ENCODE measurements at regions not wholly inside any gene's neighbourhood (a gene's known extent, or its start where the extent isn't known, plus 50 kb on each side); places are given as distances from the start of the nearest gene placed in this dataset.

DNA sequence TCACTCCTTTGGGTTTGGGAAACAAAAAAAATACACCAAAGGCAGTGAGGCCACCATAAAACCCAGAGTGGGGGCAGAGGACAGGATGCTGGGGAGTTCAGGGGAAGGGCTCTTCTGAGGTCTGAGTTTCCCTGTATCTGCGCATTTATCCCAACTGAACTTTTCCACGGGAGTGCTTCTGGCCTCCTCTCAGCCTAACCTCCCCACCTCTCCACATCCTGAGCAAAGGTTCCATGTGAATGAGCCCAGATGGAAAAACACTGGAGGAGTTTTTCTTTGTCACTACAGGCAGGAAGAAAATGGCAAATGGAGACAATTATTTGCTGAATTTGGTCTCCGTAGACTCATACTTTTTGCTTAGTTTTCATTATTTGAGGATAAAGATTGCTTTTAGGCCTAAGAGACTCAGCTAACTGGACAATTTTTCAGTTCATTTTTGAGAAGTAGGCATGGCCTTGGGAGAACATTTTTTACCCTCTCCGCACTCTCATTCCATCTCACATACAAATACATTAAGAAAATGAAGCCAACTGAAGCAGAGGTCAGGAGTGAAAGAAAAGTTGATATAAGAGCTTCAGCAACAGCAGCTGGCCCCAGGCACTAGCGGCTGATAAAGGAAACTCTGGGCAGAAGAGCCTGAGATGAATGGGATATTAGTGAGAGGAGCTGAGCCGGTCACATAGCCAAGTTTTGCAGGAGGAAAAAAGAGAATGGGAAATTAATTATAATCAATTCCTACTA is 82.6 kb upstream of the CYP1B1 start:
- DNase-seq (ENCODE audit: low spot score in 2 of 2), result no peak
- H3K27me3 Mint-ChIP-seq, result peaks cover 17% of the 10 kb centered on the region

DNA sequence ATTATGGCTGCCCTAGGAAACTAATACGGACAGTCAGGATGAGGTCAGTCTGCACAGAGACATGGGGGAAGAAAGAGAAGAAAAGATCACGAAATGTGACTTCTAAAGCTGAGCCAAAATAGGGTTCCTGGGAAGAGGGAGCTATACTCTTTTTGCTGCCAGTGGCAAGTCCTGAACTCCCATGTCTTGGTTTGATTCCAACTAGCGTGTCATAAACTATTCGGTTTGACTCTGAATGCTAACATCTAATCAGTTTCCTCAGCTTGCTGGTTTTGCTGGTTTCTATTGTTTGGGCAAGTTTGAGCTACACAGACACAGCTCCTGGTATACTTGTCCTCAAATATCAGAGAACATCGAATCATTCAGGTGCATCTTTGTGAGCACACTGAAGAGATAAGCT is 80.5 kb upstream of the CYP1B1 start:
- no peak overlapping the region for H3K4me3 Mint-ChIP-seq
- ATAC-seq (ENCODE audit: low read depth) (no peak), DNase-seq (ENCODE audit: low spot score in 2 of 2) (no peak)
- H3K36me3 Mint-ChIP-seq, result no peaks in the 10 kb centered on the region
- no peaks in the 10 kb centered on the region for H3K9me3 Mint-ChIP-seq
- no peaks in the 10 kb centered on the region for H3K4me1 Mint-ChIP-seq
- no peak overlapping the region for H3K27ac Mint-ChIP-seq
- peaks cover 17% of the 10 kb centered on the region for H3K27me3 Mint-ChIP-seq

More for the DNA sequence above, 82.6 kb upstream of the CYP1B1 start:
- Mint-ChIP-seq H3K36me3 (no peaks in the 10 kb centered on the region), H3K27ac (no peak overlapping the region), H3K4me3 (no peak overlapping the region), H3K4me1 (no peaks in the 10 kb centered on the region), H3K9me3 (no peaks in the 10 kb centered on the region)
- ATAC-seq (ENCODE audit: low read depth), result no peak

DNA sequence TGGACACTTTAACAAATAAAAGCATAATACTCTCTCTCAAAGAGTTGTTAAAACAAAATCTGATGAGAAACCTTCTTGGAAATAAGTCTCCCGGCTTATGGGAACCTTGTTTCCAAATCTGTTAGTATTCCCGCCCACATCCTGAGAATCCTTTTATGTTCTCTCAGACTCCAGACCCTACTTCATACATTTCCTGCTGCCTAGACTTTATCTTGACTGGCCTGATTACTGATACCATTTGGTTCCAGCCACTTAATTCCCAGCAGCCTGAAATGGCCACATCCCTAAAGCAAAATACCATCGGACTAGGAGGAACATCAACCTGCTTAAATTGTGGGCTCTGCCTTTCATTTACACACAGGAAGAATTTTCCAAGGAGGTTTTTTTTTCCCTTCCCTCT is 79.1 kb upstream of the CYP1B1 start:
- H3K4me3 Mint-ChIP-seq, result no peak overlapping the region
- H3K27ac Mint-ChIP-seq, result no peak overlapping the region
- no peaks in the 10 kb centered on the region for H3K4me1 Mint-ChIP-seq

GRCh38 chr2:38154395-38154794 is 78.4 kb upstream of the CYP1B1 start:
- no peak for DNase-seq (ENCODE audit: low spot score in 2 of 2)

More for the DNA sequence above, 79.1 kb upstream of the CYP1B1 start:
- Mint-ChIP-seq H3K9me3 (no peaks in the 10 kb centered on the region), H3K36me3 (no peaks in the 10 kb centered on the region), H3K27me3 (peaks cover 20% of the 10 kb centered on the region)
- no peak for ATAC-seq (ENCODE audit: low read depth)
- no peak for DNase-seq (ENCODE audit: low spot score in 2 of 2)

DNA sequence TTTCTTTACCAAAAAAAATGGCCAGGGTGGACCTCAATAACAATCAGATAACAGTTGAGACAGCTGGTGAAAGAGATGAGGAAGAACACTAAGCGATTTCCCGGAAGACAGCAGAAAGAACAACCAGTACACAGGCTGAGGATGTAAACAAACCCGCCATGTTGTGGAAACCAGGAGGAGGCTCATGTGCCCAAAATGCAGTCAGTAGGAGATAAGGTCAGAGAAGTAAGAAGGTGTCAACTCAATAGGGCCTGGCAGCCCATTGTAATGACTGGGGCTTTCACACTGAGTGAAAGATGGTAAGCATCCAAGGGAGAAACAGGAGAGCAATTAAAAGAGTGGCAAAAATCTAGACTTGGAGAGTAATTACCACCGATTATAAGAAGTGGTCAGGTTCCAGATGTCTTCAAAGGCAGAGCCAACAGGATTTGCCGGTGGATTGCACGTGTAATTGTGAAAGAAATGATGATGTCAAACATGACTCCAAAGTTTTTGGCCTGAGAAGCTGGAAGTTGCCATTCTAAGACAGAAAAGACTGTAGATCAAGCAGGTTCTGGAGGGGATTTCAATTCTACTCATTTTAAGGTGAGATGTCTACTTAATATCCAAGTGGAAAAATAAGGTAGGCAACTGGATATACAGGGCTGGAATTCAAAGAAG is 77.7 kb upstream of the CYP1B1 start:
- no peak for DNase-seq (ENCODE audit: low spot score in 2 of 2)
- Mint-ChIP-seq H3K4me1 (no peaks in the 10 kb centered on the region), H3K36me3 (no peaks in the 10 kb centered on the region), H3K27me3 (peaks cover 18% of the 10 kb centered on the region), H3K27ac (no peak overlapping the region), H3K4me3 (no peak overlapping the region), H3K9me3 (no peaks in the 10 kb centered on the region)
- ATAC-seq (ENCODE audit: low read depth), result no peak

More at GRCh38 chr2:38154395-38154794, 78.4 kb upstream of the CYP1B1 start:
- no peak for ATAC-seq (ENCODE audit: low read depth)
- Mint-ChIP-seq H3K27me3 (peaks cover 20% of the 10 kb centered on the region), H3K27ac (no peak overlapping the region), H3K4me3 (no peak overlapping the region), H3K36me3 (no peaks in the 10 kb centered on the region), H3K9me3 (no peaks in the 10 kb centered on the region), H3K4me1 (no peaks in the 10 kb centered on the region)

DNA sequence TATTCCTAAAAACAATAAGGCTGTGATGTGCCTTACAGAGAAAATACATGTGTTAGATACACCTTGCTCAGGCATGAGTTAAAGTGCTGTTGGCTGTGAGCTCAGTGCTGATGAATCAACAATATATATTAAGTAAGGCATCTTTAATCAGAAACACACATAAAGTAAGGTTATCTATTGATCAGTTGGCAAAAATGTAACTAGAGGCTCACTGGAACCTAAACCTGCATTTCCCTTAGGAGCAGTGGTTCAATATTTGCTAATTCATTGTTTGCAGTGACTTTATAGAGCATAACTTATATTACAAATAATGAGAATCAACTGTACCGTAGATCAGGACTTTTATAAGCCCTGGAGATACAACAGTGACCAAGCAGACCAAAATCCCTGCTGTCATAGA is 77.0 kb upstream of the CYP1B1 start:
- Mint-ChIP-seq H3K4me1 (no peaks in the 10 kb centered on the region), H3K4me3 (no peak overlapping the region), H3K36me3 (no peaks in the 10 kb centered on the region), H3K9me3 (no peaks in the 10 kb centered on the region), H3K27ac (no peak overlapping the region), H3K27me3 (peaks cover 17% of the 10 kb centered on the region)
- no peak for ATAC-seq (ENCODE audit: low read depth)
- no peak for DNase-seq (ENCODE audit: low spot score in 2 of 2)

DNA sequence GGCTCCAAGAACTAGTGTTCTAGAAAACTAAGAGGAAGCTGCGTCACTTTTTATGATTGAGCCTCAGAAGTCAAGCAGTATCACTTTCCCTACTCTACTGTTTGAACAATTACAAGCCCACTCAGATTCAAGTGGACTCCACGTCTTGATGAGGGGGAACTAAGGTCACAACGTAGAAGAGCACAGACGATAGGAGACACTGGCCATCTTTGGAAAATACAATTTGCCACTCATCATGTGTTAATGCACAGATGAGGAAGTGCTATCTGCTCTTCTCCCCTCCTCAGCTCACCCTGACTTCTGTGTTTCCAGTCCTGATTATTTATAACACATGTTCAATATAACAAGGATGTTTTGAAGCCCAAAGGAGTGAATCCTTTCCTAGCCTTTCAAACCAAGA is 76.1 kb upstream of the CYP1B1 start:
- Mint-ChIP-seq H3K27me3 (peaks cover 17% of the 10 kb centered on the region), H3K4me1 (no peaks in the 10 kb centered on the region), H3K36me3 (no peaks in the 10 kb centered on the region), H3K4me3 (no peak overlapping the region), H3K27ac (no peak overlapping the region), H3K9me3 (no peaks in the 10 kb centered on the region)
- DNase-seq (ENCODE audit: low spot score in 2 of 2) (no peak), ATAC-seq (ENCODE audit: low read depth) (no peak)

GRCh38 chr2:38149531-38149930 is 73.6 kb upstream of the CYP1B1 start:
- Mint-ChIP-seq H3K4me1 (no peaks in the 10 kb centered on the region), H3K27ac (no peak overlapping the region), H3K4me3 (no peak overlapping the region), H3K9me3 (no peaks in the 10 kb centered on the region), H3K27me3 (peaks cover 15% of the 10 kb centered on the region), H3K36me3 (no peaks in the 10 kb centered on the region)
- ATAC-seq (ENCODE audit: low read depth) (no peak), DNase-seq (ENCODE audit: low spot score in 2 of 2) (no peak)

DNA sequence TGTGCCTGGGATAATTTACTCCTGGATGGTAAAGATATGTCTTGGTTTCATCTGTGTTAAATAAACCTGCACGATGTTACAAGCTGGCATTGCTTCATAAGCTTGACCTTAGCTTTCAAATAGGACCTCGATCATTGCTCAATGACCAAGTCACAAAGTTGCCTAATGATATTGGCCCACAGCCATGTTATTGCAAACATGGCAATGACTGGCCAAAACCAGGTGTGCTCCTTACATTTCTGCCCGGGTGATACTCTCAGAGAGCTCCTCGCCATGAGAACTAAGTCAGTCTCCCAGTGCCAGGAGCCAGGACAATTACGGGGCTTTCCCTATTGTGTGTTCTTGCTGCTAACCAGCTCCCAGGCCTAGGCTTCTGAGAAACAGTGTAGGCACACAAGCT is 72.5 kb upstream of the CYP1B1 start:
- Mint-ChIP-seq H3K27me3 (peaks cover 11% of the 10 kb centered on the region), H3K36me3 (no peaks in the 10 kb centered on the region), H3K4me3 (no peak overlapping the region), H3K9me3 (no peaks in the 10 kb centered on the region), H3K27ac (no peak overlapping the region), H3K4me1 (no peaks in the 10 kb centered on the region)
- no peak for ATAC-seq (ENCODE audit: low read depth)
- DNase-seq (ENCODE audit: low spot score in 2 of 2), result no peak

- Mint-ChIP-seq H3K36me3 (peaks cover 2% of the 10 kb centered on the region), H3K27me3 (peaks cover 13% of the 10 kb centered on the region), H3K4me3 (no peak overlapping the region), H3K9me3 (peaks cover 1% of the 10 kb centered on the region), H3K27ac (no peak overlapping the region), H3K4me1 (no peaks in the 10 kb centered on the region)
- ATAC-seq (ENCODE audit: low read depth) (no peak), DNase-seq (ENCODE audit: low spot score in 2 of 2) (no peak)
Observed at GRCh38 chr2:38147333-38148121, 71.6 kb upstream of the CYP1B1 start.

- no peaks in the 10 kb centered on the region for H3K4me1 Mint-ChIP-seq
- ATAC-seq (ENCODE audit: low read depth) (no peak), DNase-seq (ENCODE audit: low spot score in 2 of 2) (no peak)
- peaks cover 1% of the 10 kb centered on the region for H3K9me3 Mint-ChIP-seq
- peaks cover 13% of the 10 kb centered on the region for H3K27me3 Mint-ChIP-seq
- peaks cover 2% of the 10 kb centered on the region for H3K36me3 Mint-ChIP-seq
- no peak overlapping the region for H3K4me3 Mint-ChIP-seq
- H3K27ac Mint-ChIP-seq, result no peak overlapping the region
Observed at GRCh38 chr2:38146907-38147307, 71.0 kb upstream of the CYP1B1 start.

DNA sequence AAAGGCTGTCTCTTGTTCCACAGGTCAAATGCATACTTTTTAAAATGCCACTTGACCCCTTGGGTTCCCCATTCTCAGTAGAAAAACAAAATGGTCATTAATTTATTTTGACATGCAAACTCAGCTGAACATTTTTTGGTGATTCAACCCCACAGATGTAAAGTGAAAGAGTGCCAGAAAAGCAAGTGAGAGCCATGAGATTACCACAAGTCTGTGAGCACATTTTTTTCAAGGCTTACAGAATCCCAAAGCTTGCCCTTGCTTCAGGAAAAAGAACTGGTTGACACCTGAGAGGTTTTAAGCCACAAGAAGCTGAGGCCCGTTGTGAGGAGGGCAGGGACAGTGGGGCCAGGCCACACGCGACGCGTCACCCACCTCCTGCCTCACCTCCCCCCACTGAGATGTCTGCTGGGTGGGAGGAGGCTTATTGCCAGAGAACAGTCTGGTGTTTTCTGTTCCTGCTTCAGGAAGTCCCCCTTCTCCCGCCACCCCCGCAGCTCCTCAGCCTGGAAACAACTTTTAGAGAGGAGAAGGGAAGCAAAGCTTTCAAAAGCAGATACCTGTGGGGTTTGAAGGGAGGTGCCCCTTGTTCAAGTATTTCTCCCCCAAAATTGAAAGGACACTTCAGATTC is 70.4 kb upstream of the CYP1B1 start:
- ATAC-seq (ENCODE audit: low read depth), result no peak
- Mint-ChIP-seq H3K9me3 (peaks cover 1% of the 10 kb centered on the region), H3K36me3 (peaks cover 2% of the 10 kb centered on the region), H3K27me3 (peaks cover 13% of the 10 kb centered on the region), H3K4me1 (no peaks in the 10 kb centered on the region), H3K4me3 (no peak overlapping the region), H3K27ac (no peak overlapping the region)
- no peak for DNase-seq (ENCODE audit: low spot score in 2 of 2)

- Mint-ChIP-seq H3K36me3 (peaks cover 2% of the 10 kb centered on the region), H3K4me1 (no peaks in the 10 kb centered on the region), H3K4me3 (no peak overlapping the region), H3K9me3 (peaks cover 1% of the 10 kb centered on the region), H3K27me3 (peaks cover 12% of the 10 kb centered on the region), H3K27ac (no peak overlapping the region)
- ATAC-seq (ENCODE audit: low read depth), result no peak
- DNase-seq (ENCODE audit: low spot score in 2 of 2), result no peak
Observed at GRCh38 chr2:38145236-38145635, 69.3 kb upstream of the CYP1B1 start.

- Mint-ChIP-seq H3K27ac (no peak overlapping the region), H3K4me1 (no peaks in the 10 kb centered on the region), H3K36me3 (peaks cover 2% of the 10 kb centered on the region), H3K4me3 (no peak overlapping the region), H3K27me3 (peaks cover 9% of the 10 kb centered on the region), H3K9me3 (peaks cover 1% of the 10 kb centered on the region)
- ATAC-seq (ENCODE audit: low read depth), result no peak
- DNase-seq (ENCODE audit: low spot score in 2 of 2), result no peak
Observed at GRCh38 chr2:38142627-38143026, 66.7 kb upstream of the CYP1B1 start.

All from memory B cell (primary cell).